OCI-LY1 (cell line): ENCODE measurements at regions not wholly inside any gene's neighbourhood (a gene's known extent, or its start where the extent isn't known, plus 50 kb on each side); places are given as distances from the start of the nearest gene placed in this dataset.

Source experiments
- H2AFZ ChIP-seq: fragments of 200-600 bp; sonication (generic), shearing (Covaris generic); 2 replicates; pipeline ENCODE4 v1.6.0; 2014; ENCODE audit warnings: antibody characterized with exemption, mild to moderate bottlenecking, low read length
- H3F3A ChIP-seq: fragments of 200-600 bp; sonication (generic), shearing (Covaris generic); 2 replicates; pipeline ENCODE4 v1.6.0; 2014; ENCODE audit warnings: mild to moderate bottlenecking, antibody characterized with exemption, low read length, moderate library complexity; ENCODE audit not compliant: insufficient read depth
- H3K27ac ChIP-seq: fragments of 200-600 bp; sonication (generic); 2 replicates; pipeline ENCODE4 v1.5.1; 2014; ENCODE audit warnings: low read length, mixed run types, mild to moderate bottlenecking, low read depth; ENCODE audit not compliant: poor library complexity, severe bottlenecking
- H3K27me3 ChIP-seq: fragments of 200-600 bp; sonication (generic); 2 replicates; pipeline ENCODE4 v1.6.0; 2014; ENCODE audit warnings: antibody characterized with exemption, mild to moderate bottlenecking, low read length, moderate library complexity; ENCODE audit not compliant: insufficient read depth
- H3K36me3 ChIP-seq: fragments of 200-600 bp; sonication (generic); 2 replicates; pipeline ENCODE4 v1.6.1; 2014; ENCODE audit warnings: mild to moderate bottlenecking, antibody characterized with exemption, low read length, moderate library complexity, mixed read lengths; ENCODE audit not compliant: insufficient read depth
- H3K4me1 ChIP-seq: fragments of 200-600 bp; sonication (generic); 2 replicates; pipeline ENCODE4 v1.5.1; 2014; ENCODE audit warnings: mild to moderate bottlenecking, low read length, moderate library complexity; ENCODE audit not compliant: insufficient read depth, severe bottlenecking
- H3K4me2 ChIP-seq: fragments of 200-600 bp; sonication (generic), shearing (Covaris generic); 2 replicates; pipeline ENCODE4 v1.6.1; 2014; ENCODE audit warnings: low read length
- H3K4me3 ChIP-seq: fragments of 200-600 bp; sonication (generic); 2 replicates; pipeline ENCODE4 v1.5.1; 2014; ENCODE audit warnings: low read length, low read depth, mild to moderate bottlenecking, mixed read lengths; ENCODE audit not compliant: poor library complexity, severe bottlenecking
- H3K79me2 ChIP-seq: fragments of 200-600 bp; shearing (Covaris generic); 2 replicates; pipeline ENCODE4 v1.6.1; 2016; ENCODE audit warnings: mixed run types, low read length, mixed read lengths; ENCODE audit not compliant: insufficient read depth
- H3K9ac ChIP-seq: fragments of 200-600 bp; sonication (generic), shearing (Covaris generic); 2 replicates; pipeline ENCODE4 v1.6.1; 2014; ENCODE audit warnings: mild to moderate bottlenecking, low read length, mixed read lengths
- H3K9me2 ChIP-seq: fragments of 200-600 bp; sonication (generic), shearing (Covaris generic); 2 replicates; pipeline ENCODE4 v1.6.1; 2014; ENCODE audit warnings: low read depth, mild to moderate bottlenecking, low read length, mixed read lengths
- H3K9me3 ChIP-seq: fragments of 200-600 bp; shearing (Covaris generic); 2 replicates; pipeline ENCODE4 v1.6.1; 2014; ENCODE audit warnings: low read length, mixed read lengths
- H4K20me1 ChIP-seq: fragments of 200-600 bp; sonication (generic), shearing (Covaris generic); 2 replicates; pipeline ENCODE4 v1.6.0; 2016; ENCODE audit warnings: mild to moderate bottlenecking, low read length; ENCODE audit not compliant: insufficient read depth
- EZH2 ChIP-seq: fragments of 200-600 bp; sonication (generic), shearing (Covaris generic); IDR thresholded peaks from 2 replicates; pipeline ENCODE4 v1.8.0; 2017; ENCODE audit warnings: borderline replicate concordance, mixed run types, mild to moderate bottlenecking, antibody characterized with exemption, low read length, moderate library complexity, mixed read lengths
- TF ChIP-seq, protein P1 (sequence below): fragments of 200-600 bp; sonication (generic), shearing (Covaris generic); IDR thresholded peaks from 2 replicates; pipeline ENCODE4 v1.5.1; 2017; ENCODE audit warnings: mild to moderate bottlenecking, antibody characterized with exemption, low read length, moderate library complexity, mixed read lengths

DNA sequence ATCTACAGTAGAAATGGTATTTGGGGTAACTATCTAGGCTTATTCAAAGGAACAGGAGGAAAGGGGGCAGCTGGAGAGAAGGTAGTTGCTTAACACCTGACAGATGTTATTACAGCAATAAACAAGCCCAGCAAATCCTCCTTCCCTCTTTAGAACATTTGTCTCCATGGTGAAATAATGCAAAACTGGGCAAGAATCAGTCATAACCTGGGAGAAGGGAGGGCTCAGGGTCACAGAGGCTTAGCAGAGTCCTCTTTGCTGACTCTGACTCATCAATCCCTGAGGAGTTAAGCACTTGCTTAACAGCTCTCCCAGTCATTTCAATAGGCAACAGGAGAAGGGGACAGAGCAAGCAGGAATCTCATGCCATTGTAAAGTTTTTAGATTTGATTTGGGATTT, 230.3 kb downstream of the IBTK start:
- Histone ChIP-seq H3K9me3 (no peaks in the 10 kb centered on the region), H3K4me2 (no peak overlapping the region), H3K9ac (no peak overlapping the region), H3K79me2 (no peaks in the 10 kb centered on the region), H3K27ac (no peak overlapping the region), H4K20me1 (no peaks in the 10 kb centered on the region), H3K36me3 (no peaks in the 10 kb centered on the region), H3K27me3 (no peaks in the 10 kb centered on the region), H3F3A (no peaks in the 10 kb centered on the region), H2AFZ (no peak overlapping the region), H3K9me2 (no peaks in the 10 kb centered on the region), H3K4me3 (no peak overlapping the region), H3K4me1 (no peaks in the 10 kb centered on the region)
- TF ChIP-seq, protein P1, sequence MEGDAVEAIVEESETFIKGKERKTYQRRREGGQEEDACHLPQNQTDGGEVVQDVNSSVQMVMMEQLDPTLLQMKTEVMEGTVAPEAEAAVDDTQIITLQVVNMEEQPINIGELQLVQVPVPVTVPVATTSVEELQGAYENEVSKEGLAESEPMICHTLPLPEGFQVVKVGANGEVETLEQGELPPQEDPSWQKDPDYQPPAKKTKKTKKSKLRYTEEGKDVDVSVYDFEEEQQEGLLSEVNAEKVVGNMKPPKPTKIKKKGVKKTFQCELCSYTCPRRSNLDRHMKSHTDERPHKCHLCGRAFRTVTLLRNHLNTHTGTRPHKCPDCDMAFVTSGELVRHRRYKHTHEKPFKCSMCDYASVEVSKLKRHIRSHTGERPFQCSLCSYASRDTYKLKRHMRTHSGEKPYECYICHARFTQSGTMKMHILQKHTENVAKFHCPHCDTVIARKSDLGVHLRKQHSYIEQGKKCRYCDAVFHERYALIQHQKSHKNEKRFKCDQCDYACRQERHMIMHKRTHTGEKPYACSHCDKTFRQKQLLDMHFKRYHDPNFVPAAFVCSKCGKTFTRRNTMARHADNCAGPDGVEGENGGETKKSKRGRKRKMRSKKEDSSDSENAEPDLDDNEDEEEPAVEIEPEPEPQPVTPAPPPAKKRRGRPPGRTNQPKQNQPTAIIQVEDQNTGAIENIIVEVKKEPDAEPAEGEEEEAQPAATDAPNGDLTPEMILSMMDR = no peak
- TF ChIP-seq EZH2 = no peak

DNA sequence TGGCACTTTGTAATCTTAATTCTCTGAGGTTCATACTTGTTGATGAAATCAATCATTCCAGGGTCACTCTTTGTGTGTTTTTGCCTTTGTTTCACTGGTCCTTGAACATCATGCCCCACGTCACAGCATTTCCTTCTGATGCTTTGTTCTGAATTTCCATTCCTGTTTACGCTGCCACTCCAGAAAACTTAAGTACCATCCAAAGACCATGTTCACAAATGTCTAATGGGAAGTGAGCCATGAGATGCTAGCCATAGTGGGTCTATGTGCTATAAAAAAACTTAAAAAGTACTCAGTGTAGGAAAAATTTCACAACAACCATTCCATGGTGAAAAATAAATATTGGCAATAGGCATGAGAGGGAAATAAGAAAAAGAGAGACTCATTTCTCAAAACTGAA, 232.0 kb downstream of the IBTK start:
- no peaks in the 10 kb centered on the region for H3K9me2 ChIP-seq
- H3K4me2 ChIP-seq = no peak overlapping the region
- H3K9ac ChIP-seq = no peak overlapping the region
- no peak overlapping the region for H2AFZ ChIP-seq
- H3K36me3 ChIP-seq = no peaks in the 10 kb centered on the region
- no peaks in the 10 kb centered on the region for H3K79me2 ChIP-seq
- TF ChIP-seq, protein P1 = no peak
- TF ChIP-seq EZH2 = no peak
- no peaks in the 10 kb centered on the region for H3K27me3 ChIP-seq
- no peaks in the 10 kb centered on the region for H3F3A ChIP-seq
- H3K4me3 ChIP-seq = no peak overlapping the region
- no peaks in the 10 kb centered on the region for H3K4me1 ChIP-seq
- H3K9me3 ChIP-seq = no peaks in the 10 kb centered on the region
- H4K20me1 ChIP-seq = no peaks in the 10 kb centered on the region
- no peak overlapping the region for H3K27ac ChIP-seq

DNA sequence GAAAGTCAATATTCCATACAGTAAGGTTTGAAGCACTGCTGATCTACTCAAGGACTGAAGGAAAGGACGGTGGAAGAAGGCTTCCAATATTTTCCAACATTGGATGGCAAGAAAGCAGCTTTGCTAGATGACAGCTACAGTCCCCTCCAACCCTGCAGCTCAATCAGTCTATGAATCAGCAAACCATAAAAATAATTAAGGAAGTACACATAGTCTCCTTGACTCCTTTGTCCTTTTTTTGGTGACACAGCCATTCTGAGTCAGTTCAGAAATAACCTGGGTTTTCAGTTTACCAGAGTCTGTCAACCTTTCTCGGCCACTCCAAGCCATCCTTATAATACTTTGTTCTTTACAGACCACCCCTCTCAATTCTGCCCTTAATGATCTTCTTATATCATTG, 232.5 kb downstream of the IBTK start:
- no peak for TF ChIP-seq EZH2
- TF ChIP-seq, protein P1 = no peak
- no peak overlapping the region for H3K27ac ChIP-seq
- no peaks in the 10 kb centered on the region for H3K4me1 ChIP-seq
- no peak overlapping the region for H2AFZ ChIP-seq
- H3K9me3 ChIP-seq = no peaks in the 10 kb centered on the region
- no peaks in the 10 kb centered on the region for H3K27me3 ChIP-seq
- H3K4me2 ChIP-seq = no peak overlapping the region
- no peak overlapping the region for H3K4me3 ChIP-seq
- no peaks in the 10 kb centered on the region for H4K20me1 ChIP-seq
- H3K36me3 ChIP-seq = no peaks in the 10 kb centered on the region
- no peaks in the 10 kb centered on the region for H3K79me2 ChIP-seq
- H3K9me2 ChIP-seq = no peaks in the 10 kb centered on the region
- no peak overlapping the region for H3K9ac ChIP-seq
- H3F3A ChIP-seq = no peaks in the 10 kb centered on the region
